Activated naive CD4-positive, alpha-beta T cell treated with anti-CD3 and anti-CD28 coated beads, Interleukin-2, amount 10 ng/mL, durations not matched to agents 7 days and 5 days (primary cell): ENCODE measurements at regions not wholly inside any gene's neighbourhood (a gene's known extent, or its start where the extent isn't known, plus 50 kb on each side); places are given as distances from the start of the nearest gene placed in this dataset.

Experiments used
- CTCF ChIA-PET: fragments of 350-600 bp; sonication (Branson Sonifier 250); formaldehyde crosslinking; loops from one replicate; lab custom pipeline; 2021; ENCODE audit warnings: antibody characterized with exemption; lab: Charles Lee
- DNase-seq: peaks from one replicate; pipeline ENCODE4 v3.0.0-alpha.2; 2020
- H3K27ac Mint-ChIP-seq: one replicate; pipeline ENCODE4 v1.8.0; 2021; ENCODE audit warnings: mild to moderate bottlenecking, moderate library complexity, mixed read lengths
- H3K27me3 Mint-ChIP-seq: one replicate; pipeline ENCODE4 v1.8.0; 2021; ENCODE audit warnings: mild to moderate bottlenecking, mixed read lengths
- H3K36me3 Mint-ChIP-seq: one replicate; pipeline ENCODE4 v1.8.0; 2021; ENCODE audit warnings: mixed read lengths
- H3K4me1 Mint-ChIP-seq: one replicate; pipeline ENCODE4 v1.8.0; 2021; ENCODE audit warnings: mixed read lengths
- H3K4me3 Mint-ChIP-seq: one replicate; pipeline ENCODE4 v1.8.0; 2021; ENCODE audit warnings: mild to moderate bottlenecking, moderate library complexity, mixed read lengths
- H3K9me3 Mint-ChIP-seq: one replicate; pipeline ENCODE4 v1.8.0; 2021; ENCODE audit warnings: mixed read lengths

DNA sequence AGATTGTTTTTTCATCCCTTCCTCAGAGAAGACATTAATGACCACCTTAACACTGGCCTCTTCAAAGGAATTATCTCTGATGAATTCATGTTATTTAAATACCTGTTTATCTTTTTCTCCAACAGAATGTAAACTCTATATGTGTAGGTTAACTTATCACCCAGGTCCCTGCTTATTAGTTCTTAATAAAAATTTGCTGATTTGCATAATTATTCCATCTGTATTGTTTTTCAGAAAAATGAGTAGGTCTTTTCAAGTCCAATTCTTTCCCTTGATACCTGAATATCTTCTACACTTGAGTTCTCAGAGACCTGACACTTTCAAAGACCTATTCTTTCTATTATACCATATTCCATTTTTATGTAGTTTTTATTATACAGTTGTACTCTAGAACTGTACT lies 886.7 kb upstream of the TMPRSS15 start:
- Mint-ChIP-seq H3K9me3 (peaks cover 32% of the 10 kb centered on the region), H3K27ac (no peak overlapping the region)

DNA sequence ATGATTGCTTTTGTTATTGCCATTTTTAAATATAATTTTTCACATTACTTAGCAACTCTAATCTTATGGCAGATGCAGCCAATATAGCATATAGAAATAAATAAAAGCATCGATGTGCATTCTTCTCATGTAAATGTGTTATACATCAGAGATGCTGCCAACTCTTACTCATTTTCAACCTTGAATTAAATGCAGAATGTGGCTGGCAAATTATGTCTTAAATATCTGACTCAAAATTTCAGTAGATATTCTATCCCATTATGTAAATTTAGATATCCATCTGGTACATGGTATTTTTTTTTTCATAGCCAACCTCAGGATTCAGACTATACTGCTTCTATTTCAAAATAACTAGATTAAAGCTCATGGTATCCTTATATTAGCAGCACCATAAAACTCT lies 916.7 kb upstream of the TMPRSS15 start:
- CTCF ChIA-PET, result interaction anchor here (1.4 kb wide), 1 partner anchor 9 kb away, joined by 3 read pairs; no protein-coding TSS in a partner anchor
- H3K27ac Mint-ChIP-seq, result no peak overlapping the region
- peaks cover 6% of the 10 kb centered on the region for H3K9me3 Mint-ChIP-seq
- DNase-seq, result no peak
- H3K4me1 Mint-ChIP-seq, result no peaks in the 10 kb centered on the region
- no peak overlapping the region for H3K4me3 Mint-ChIP-seq
- H3K27me3 Mint-ChIP-seq, result no peaks in the 10 kb centered on the region
- H3K36me3 Mint-ChIP-seq, result no peaks in the 10 kb centered on the region

More for the DNA sequence above, 886.7 kb upstream of the TMPRSS15 start:
- no peak overlapping the region for H3K4me3 Mint-ChIP-seq
- DNase-seq, result no peak
- no peaks in the 10 kb centered on the region for H3K27me3 Mint-ChIP-seq
- no peaks in the 10 kb centered on the region for H3K4me1 Mint-ChIP-seq
- CTCF ChIA-PET, result no interaction called here
- no peaks in the 10 kb centered on the region for H3K36me3 Mint-ChIP-seq

DNA sequence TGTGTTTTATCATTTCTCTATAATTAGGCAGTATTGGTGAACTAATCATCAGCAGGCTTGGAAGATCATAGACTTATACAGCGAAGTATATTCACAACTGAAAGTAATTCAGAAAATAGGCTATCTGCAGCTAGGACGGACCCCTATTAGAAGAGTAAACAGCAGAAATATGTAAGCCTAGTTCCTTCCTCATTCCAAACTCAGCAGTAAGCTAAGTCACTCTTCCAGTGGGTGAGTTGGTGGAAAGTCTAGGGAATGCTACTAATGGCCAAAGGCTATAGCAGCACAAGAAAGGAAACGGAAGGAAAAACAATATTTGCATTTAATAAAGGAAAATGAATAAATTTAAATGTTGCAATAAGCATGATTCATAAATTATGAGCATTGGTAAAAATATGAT lies 918.1 kb upstream of the TMPRSS15 start:
- CTCF ChIA-PET, result interaction anchor here (0.6 to 1.4 kb wide), 2 partner anchors 11 to 29 kb away, joined by 3 to 4 read pairs; no protein-coding TSS in a partner anchor
- Mint-ChIP-seq H3K36me3 (no peaks in the 10 kb centered on the region), H3K27me3 (no peaks in the 10 kb centered on the region), H3K4me1 (no peaks in the 10 kb centered on the region), H3K4me3 (no peak overlapping the region), H3K27ac (no peak overlapping the region), H3K9me3 (peaks cover 6% of the 10 kb centered on the region)
- no peak for DNase-seq

DNA sequence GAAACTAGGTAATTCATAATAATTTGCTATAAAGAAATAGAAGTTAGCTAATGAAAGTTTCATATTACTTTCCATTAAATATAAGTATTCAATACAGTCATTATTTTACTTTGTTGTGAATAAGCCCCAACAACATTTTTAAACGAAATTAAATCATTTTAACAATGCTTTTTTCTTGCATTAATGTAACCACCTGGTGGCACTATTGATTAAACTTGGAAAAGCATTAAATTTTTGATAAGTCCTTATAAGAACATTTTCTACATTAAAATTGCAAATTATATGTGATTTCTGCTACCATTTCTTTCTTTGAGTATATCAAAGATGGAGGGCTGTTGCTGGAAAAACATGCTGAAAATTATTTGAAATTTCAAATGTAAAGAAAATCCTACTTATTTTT lies 918.8 kb upstream of the TMPRSS15 start:
- no peaks in the 10 kb centered on the region for H3K27me3 Mint-ChIP-seq
- no peaks in the 10 kb centered on the region for H3K36me3 Mint-ChIP-seq
- H3K4me1 Mint-ChIP-seq, result no peaks in the 10 kb centered on the region
- no peak overlapping the region for H3K27ac Mint-ChIP-seq
- DNase-seq, result no peak
- CTCF ChIA-PET, result no interaction called here
- no peak overlapping the region for H3K4me3 Mint-ChIP-seq
- peaks cover 4% of the 10 kb centered on the region for H3K9me3 Mint-ChIP-seq

DNA sequence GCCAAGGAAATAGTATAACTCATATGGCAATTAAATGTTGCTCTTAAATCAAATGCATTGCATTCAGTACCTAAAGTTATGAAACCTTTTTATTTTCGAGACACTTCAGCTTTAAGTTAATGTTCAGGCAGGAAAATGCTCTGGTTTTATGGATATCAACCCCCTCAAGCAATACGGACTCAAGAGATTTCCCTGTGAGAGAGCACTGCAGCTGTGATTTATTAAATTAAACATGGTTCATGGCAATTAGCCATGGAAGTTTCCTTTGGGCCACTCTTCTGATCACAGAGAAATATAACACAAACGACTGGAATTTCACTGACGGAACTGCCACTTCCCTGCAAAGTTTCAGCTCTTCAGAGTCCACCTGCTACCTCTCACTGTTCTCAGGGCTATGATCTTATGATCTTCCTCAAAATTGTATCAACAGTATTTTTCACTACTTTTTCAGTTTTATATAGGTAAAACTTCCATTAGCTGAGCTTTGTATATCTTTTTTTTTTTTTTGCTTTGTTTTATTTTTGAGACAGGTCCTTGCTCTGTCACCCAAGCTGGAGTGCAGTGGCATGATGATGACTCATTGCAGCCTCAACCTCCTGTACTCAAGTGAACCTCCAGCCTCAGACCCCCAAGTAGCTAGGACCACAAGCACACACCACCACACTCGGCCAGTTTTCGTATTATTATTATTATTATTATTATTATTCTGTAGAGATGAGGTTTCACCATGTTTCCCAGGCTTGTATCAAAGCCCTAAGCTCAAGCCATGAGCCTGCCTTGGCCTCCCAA lies 923.1 kb upstream of the TMPRSS15 start:
- Mint-ChIP-seq H3K36me3 (no peaks in the 10 kb centered on the region), H3K27me3 (no peaks in the 10 kb centered on the region), H3K4me3 (no peak overlapping the region), H3K27ac (no peak overlapping the region), H3K4me1 (no peaks in the 10 kb centered on the region), H3K9me3 (peaks cover 16% of the 10 kb centered on the region)
- CTCF ChIA-PET, result no interaction called here
- DNase-seq, result no peak

DNA sequence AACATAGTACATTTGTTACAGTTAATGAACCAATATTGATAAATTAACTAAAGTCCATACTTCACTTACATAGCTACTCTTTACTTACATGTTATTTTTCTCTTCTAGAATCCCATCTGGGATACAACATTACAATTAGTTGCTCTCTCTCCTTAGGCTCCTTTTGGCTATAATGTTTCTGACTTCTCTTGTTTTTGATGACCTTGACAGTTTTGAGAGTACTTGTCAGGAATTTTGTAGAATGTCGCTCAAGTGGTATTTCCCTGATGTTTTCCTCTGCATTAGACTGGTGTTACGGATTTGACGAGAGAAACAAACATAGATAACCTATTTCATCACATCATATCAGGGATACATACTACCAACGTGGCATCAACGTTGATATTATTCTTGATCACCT lies 925.4 kb upstream of the TMPRSS15 start:
- H3K4me3 Mint-ChIP-seq, result no peak overlapping the region
- H3K36me3 Mint-ChIP-seq, result no peaks in the 10 kb centered on the region
- H3K4me1 Mint-ChIP-seq, result no peaks in the 10 kb centered on the region
- no peak for DNase-seq
- H3K27me3 Mint-ChIP-seq, result no peaks in the 10 kb centered on the region
- peaks cover 18% of the 10 kb centered on the region for H3K9me3 Mint-ChIP-seq
- CTCF ChIA-PET, result no interaction called here
- H3K27ac Mint-ChIP-seq, result no peak overlapping the region

DNA sequence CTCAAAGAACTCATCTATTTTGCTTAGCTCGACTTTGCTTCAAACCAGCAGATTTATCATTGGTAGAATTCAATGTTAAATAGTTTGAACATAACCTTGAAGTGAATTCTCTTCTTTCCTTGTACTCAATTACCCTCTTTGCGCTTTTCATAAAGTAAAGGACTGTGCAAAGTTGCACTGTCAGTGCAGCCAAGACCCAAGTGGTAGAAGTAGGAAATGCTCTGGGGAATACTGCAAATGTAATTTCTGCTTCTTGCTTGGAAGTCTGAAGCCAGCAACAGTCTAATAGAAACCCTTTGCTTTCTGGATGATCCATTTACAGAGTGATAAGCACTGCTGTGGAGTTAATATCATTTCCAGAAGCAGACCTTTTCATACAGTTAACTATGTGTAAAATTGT lies 936.7 kb upstream of the TMPRSS15 start:
- H3K4me3 Mint-ChIP-seq, result no peak overlapping the region
- H3K4me1 Mint-ChIP-seq, result no peaks in the 10 kb centered on the region
- H3K9me3 Mint-ChIP-seq, result peaks cover 8% of the 10 kb centered on the region
- no peak overlapping the region for H3K27ac Mint-ChIP-seq
- no peaks in the 10 kb centered on the region for H3K27me3 Mint-ChIP-seq
- H3K36me3 Mint-ChIP-seq, result no peaks in the 10 kb centered on the region
- CTCF ChIA-PET, result no interaction called here
- no peak for DNase-seq

DNA sequence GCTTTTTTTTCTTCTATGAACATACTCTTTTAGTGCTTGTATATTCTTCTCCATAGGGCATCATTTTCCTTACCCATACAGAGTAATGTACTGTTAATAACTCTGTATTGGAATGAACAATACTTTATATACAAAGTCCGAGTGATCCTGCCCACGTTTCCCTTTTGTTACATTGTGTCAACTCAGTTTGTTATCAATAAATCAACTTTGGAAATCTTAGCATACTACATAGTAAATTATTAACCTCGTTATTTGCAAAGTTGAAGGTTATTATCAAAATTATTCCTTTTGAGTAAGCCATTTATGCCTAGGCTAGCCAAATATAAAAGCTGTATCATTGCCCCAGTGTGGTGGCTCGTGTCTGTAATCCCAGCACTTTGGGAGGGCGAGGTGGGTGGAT lies 937.4 kb upstream of the TMPRSS15 start:
- no peaks in the 10 kb centered on the region for H3K4me1 Mint-ChIP-seq
- no peaks in the 10 kb centered on the region for H3K27me3 Mint-ChIP-seq
- peaks cover 7% of the 10 kb centered on the region for H3K9me3 Mint-ChIP-seq
- no peaks in the 10 kb centered on the region for H3K36me3 Mint-ChIP-seq
- H3K27ac Mint-ChIP-seq, result no peak overlapping the region
- CTCF ChIA-PET, result no interaction called here
- H3K4me3 Mint-ChIP-seq, result no peak overlapping the region
- DNase-seq, result no peak

DNA sequence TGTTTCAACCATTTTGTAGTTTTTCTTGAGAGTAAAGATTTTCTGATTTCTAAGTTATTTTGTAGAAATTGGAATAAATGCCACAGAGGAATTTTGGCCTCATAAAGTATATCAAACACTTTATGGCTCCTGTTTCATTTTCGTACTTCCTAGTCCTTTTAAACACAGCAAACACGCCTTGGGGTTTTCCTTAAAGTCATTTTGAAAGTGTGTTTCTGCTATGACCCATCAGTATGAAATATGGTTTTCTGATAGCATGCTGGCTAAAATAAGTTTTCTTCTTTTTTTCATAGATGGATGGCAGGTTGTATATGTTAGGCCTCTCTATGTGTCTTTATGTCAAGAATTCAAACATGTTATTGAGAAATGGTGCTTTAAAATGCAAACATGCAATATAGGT lies 940.1 kb upstream of the TMPRSS15 start:
- CTCF ChIA-PET, result no interaction called here
- no peak for DNase-seq
- Mint-ChIP-seq H3K36me3 (no peaks in the 10 kb centered on the region), H3K9me3 (peaks cover 10% of the 10 kb centered on the region), H3K4me1 (no peaks in the 10 kb centered on the region), H3K27ac (no peak overlapping the region), H3K4me3 (no peak overlapping the region), H3K27me3 (no peaks in the 10 kb centered on the region)

DNA sequence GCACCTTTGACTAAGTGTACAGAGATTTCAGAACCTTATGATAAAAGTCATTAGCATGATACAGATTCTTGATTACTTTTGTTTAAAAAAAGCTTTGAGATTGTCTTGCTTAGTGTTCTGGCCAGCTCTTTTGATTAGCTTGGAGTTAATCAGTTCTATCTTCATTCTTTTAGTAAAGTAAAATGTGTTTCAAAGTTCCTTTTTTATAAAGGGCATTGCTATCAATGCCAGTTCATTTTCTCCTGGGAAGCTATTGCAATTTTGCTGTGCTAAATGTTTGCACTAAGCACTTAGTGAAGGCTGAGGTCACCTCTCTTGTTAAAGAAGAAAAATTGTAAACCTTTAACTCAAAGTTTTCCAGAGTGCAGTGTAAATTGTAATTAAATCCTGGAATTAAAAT lies 946.7 kb upstream of the TMPRSS15 start:
- CTCF ChIA-PET, result interaction anchor here (1.2 kb wide), 1 partner anchor 28 kb away, joined by 4 read pairs; no protein-coding TSS in a partner anchor
- no peaks in the 10 kb centered on the region for H3K36me3 Mint-ChIP-seq

DNA sequence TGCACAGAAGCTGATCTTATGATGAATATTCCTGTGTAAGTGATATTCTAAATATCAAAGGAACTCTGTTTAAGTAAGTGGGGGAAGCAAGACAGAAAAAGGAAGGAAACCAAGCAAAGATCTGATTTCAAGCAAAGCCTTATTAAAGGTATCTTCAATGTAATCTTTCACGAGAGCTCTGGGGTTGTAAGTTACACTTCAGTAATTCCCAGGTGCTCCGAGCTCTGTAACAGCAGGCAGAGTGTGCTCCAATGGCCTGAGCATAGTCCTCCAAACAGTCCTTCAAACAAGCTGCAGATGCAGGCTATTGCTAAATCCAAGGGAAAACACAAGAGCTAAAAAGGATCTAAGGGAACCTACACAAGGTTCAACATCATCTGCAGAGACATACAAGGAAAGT lies 949.7 kb upstream of the TMPRSS15 start:
- CTCF ChIA-PET, result no interaction called here
- DNase-seq, result no peak
- Mint-ChIP-seq H3K27me3 (no peaks in the 10 kb centered on the region), H3K4me1 (no peaks in the 10 kb centered on the region), H3K36me3 (no peaks in the 10 kb centered on the region), H3K27ac (no peak overlapping the region), H3K9me3 (peaks cover 8% of the 10 kb centered on the region), H3K4me3 (no peak overlapping the region)

More for the DNA sequence above, 946.7 kb upstream of the TMPRSS15 start:
- Mint-ChIP-seq H3K27ac (no peak overlapping the region), H3K4me1 (no peaks in the 10 kb centered on the region), H3K9me3 (peaks cover 5% of the 10 kb centered on the region), H3K27me3 (no peaks in the 10 kb centered on the region), H3K4me3 (no peak overlapping the region)
- no peak for DNase-seq

DNA sequence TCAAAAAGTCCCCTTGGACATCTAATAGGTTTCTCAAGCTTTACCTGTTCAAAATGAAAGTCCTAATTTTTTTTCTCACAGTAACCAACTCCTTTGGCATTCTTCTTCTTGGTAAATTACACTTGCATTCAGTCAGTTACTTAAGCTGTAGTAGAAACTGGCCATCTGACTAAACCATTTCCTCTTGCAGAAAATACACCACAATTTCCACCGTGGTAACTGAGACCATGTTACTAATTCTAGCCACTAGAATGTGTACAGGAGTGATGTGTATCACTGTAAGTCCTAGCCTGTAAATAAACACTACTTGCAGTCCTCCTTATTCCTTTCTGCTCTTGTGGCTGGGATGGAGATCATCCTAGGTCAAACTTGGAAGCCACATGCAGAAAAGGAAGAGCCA lies 965.4 kb upstream of the TMPRSS15 start:
- no peak for DNase-seq
- Mint-ChIP-seq H3K36me3 (no peaks in the 10 kb centered on the region), H3K27ac (no peak overlapping the region), H3K9me3 (peaks cover 19% of the 10 kb centered on the region), H3K4me3 (no peak overlapping the region), H3K4me1 (no peaks in the 10 kb centered on the region), H3K27me3 (no peaks in the 10 kb centered on the region)
- CTCF ChIA-PET, result no interaction called here

DNA sequence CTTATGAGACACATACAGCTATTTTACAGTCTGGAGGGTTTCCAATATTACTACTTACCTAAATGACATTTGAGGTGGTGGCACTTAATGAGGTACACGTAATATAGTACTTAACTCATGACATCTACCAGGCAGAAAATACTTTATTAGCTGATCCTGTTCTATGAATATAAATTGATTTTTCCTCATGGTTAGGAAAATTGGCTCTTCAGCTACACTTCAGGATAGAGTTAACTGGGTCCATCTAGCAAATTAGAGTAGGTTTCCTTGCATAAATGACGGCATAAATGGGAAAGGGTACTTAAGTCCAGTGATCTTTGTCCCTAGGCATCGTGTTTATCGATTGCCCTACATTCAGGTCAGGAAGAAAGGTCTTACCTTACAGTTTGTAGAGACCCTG lies 988.8 kb upstream of the TMPRSS15 start:
- DNase-seq, result no peak
- no peak overlapping the region for H3K4me3 Mint-ChIP-seq
- CTCF ChIA-PET, result no interaction called here
- H3K4me1 Mint-ChIP-seq, result no peaks in the 10 kb centered on the region
- no peaks in the 10 kb centered on the region for H3K27me3 Mint-ChIP-seq
- no peak overlapping the region for H3K27ac Mint-ChIP-seq
- H3K36me3 Mint-ChIP-seq, result no peaks in the 10 kb centered on the region
- peaks cover 11% of the 10 kb centered on the region for H3K9me3 Mint-ChIP-seq

DNA sequence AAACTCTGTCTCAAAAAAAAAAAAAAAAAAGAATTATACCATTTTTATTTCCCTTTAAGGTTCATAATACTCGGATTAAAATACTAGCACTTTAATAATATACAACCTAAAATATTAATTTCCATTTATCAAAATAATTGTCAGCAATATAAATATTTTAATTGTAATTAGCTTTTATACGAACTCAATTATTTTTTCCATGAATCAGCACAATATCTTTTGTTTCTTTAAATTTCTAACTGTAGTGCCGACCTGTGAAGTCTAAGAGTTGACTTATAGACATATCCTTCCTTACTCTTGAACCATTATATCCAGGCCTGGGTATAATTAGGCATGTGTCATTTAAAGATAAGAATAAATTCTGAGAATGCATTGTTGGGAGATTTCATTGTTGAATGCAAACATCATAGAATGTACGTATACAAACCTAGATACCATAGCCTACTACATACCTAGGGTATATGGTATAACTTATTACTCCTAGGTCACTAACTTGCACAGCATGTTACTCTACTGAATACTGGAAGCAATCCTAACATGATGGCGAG lies 996.7 kb upstream of the TMPRSS15 start:
- DNase-seq, result no peak
- no peaks in the 10 kb centered on the region for H3K36me3 Mint-ChIP-seq
- no peaks in the 10 kb centered on the region for H3K4me1 Mint-ChIP-seq
- no peak overlapping the region for H3K4me3 Mint-ChIP-seq
- CTCF ChIA-PET, result no interaction called here
- no peaks in the 10 kb centered on the region for H3K27me3 Mint-ChIP-seq
- peaks cover 1% of the 10 kb centered on the region for H3K9me3 Mint-ChIP-seq
- no peak overlapping the region for H3K27ac Mint-ChIP-seq

DNA sequence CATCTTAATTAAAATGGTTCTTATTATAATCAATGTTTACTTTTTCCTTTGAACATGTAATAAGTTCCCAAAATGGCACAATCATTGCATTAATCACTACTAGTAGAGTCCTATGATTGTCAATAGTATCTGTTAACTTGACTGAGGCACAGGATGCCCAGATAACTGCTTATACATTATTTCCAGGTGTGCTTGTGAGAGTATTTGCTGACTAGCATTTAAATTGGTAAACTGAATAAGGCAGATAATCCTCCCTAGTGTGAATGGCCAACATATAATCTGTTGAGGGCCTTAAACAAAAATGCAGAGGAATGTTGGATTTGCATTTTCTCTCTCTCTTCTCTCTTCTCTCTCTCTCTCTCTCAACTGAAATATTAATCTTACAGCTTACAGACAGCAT lies 999.3 kb upstream of the TMPRSS15 start:
- H3K27me3 Mint-ChIP-seq, result no peaks in the 10 kb centered on the region
- CTCF ChIA-PET, result no interaction called here

More for the DNA sequence above, 999.3 kb upstream of the TMPRSS15 start:
- no peak for DNase-seq
- no peak overlapping the region for H3K27ac Mint-ChIP-seq
- peaks cover 1% of the 10 kb centered on the region for H3K9me3 Mint-ChIP-seq
- H3K4me1 Mint-ChIP-seq, result no peaks in the 10 kb centered on the region
- no peaks in the 10 kb centered on the region for H3K36me3 Mint-ChIP-seq
- no peak overlapping the region for H3K4me3 Mint-ChIP-seq
